Gastrocnemius medialis (tissue), 4 donors: ENCODE measurements at regions not wholly inside any gene's neighbourhood (a gene's known extent, or its start where the extent isn't known, plus 50 kb on each side); places are given as distances from the start of the nearest gene placed in this dataset.
A peak's percentile ranks its signal among the peaks of the same experiment; 100 is the strongest.

Experiments
- ATAC-seq, 2 donors: fragments of 150-250 bp; one replicate each; pipeline ENCODE4 v1.9.1; 2016
- DNase-seq, 2 donors: peaks; one replicate each; pipeline ENCODE4 v3.0.0-alpha.2; 2019
- H3K27ac ChIP-seq, 4 donors: fragments of 200-600 bp; sonication (generic); 1 replicate in 1 of 4; 2 replicates in 3 of 4; pipeline ENCODE4 v1.5.1; 2016 to 2018; ENCODE audit warnings: mild to moderate bottlenecking in 2 of 4, moderate library complexity in 1 of 4
- H3K27me3 ChIP-seq, 3 donors: fragments of 200-600 bp; sonication (generic) in 2 of 3; 1 replicate in 1 of 3; 2 replicates in 2 of 3; pipeline versions ENCODE4 v1.5.1 to v1.6.0; 2016 to 2019; ENCODE audit warnings: mild to moderate bottlenecking in 1 of 3, moderate library complexity in 1 of 3
- H3K36me3 ChIP-seq, 2 donors: fragments of 200-600 bp; sonication (generic) in 1 of 2; one replicate each; pipeline ENCODE4 v1.5.1; 2017 to 2018
- H3K4me1 ChIP-seq, 2 donors: fragments of 200-600 bp; sonication (generic) in 1 of 2; one replicate each; pipeline ENCODE4 v1.5.1; 2016 to 2017; ENCODE audit warnings: mild to moderate bottlenecking in 2 of 2
- H3K4me3 ChIP-seq, 4 donors: fragments of 200-600 bp; sonication (generic) in 3 of 4; 1 replicate in 1 of 4; 2 replicates in 3 of 4; pipeline ENCODE4 v1.5.1; 2016 to 2019; ENCODE audit warnings: mild to moderate bottlenecking in 2 of 4
- H3K9me3 ChIP-seq, 3 donors: fragments of 200-600 bp; sonication (generic) in 2 of 3; 1 replicate in 1 of 3; 2 replicates in 2 of 3; pipeline ENCODE4 v1.5.1; 2016 to 2019
- POLR2A ChIP-seq, 2 donors: fragments of 450-650 bp; IDR thresholded peaks; one replicate each; pipeline ENCODE4 v1.6.1; 2017; ENCODE audit warnings: antibody characterized with exemption in 2 of 2, mild to moderate bottlenecking in 2 of 2, moderate library complexity in 2 of 2
- in situ Hi-C, 4 donors: fragments of 200-750 bp; cut with MboI; loops; one replicate each; pipeline versions ENCODE4 v1.15.0 to v1.8.0; 2017; ENCODE audit warnings: low sequenced_read_pairs in 4 of 4
- intact Hi-C: fragments of 100-400 bp; cut with DNase I; formaldehyde crosslinking; loops from one replicate; pipeline ENCODE4 v1.15.1; 2023; ENCODE audit warnings: low total_unique reads
- TF ChIP-seq, protein P1 (sequence below), 5 experiments: fragments of 450-650 bp in 3 of 5; fragments of 200-600 bp in 2 of 5; sonication (generic) in 2 of 5; IDR thresholded peaks in 4 of 5; conservative IDR thresholded peaks in 1 of 5; 1 replicate in 4 of 5; 2 replicates in 1 of 5; pipeline ENCODE4 v1.5.1; 2016 to 2019; ENCODE audit warnings: antibody characterized with exemption in 5 of 5, mild to moderate bottlenecking in 3 of 5, moderate library complexity in 3 of 5

DNA sequence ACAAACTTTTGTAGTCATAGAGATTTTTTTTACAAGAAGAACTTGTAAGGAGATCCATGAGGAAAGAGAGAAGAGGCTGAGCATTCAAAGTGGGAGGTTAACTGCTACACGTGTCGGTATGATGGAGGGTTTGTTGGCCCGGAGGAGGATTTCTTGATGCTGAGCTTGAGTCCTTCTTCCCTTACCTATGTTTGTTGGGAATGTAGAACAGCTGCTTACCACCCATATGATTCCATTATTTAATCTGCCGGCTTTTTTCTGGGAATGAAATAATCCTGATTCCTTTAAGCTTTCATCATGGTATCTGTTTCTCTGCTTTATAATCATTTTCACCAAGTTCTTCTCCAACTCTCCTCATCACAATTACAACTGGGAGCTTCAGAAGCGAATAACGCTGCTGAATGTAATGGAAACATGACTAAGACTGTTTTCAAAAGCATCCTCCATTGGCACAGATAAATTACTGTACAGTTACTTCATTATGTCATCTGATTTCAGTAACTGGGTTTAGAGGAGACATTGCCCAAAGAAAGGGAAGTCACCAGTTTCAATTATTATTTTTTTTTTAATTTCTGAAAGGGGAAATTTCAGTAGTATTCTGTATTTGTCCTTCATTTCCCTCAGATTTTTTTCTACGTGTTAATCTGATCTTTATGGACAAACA, 420.6 kb downstream of the SPRY1 start:
- peaks cover 26 to 37% of the 10 kb centered on the region in 2 donors for H3K4me1 ChIP-seq
- in situ Hi-C loops (no loop called here), intact Hi-C loops (loop anchor here (2.0 kb wide), 1 partner anchor 30 kb away; no protein-coding TSS in a partner anchor)
- ATAC-seq = peak; percentile 48 to 60
- peak overlapping the region in 2 of 4 donors; percentile 3 to 20 for H3K27ac ChIP-seq
- H3K9me3 ChIP-seq = no peaks in the 10 kb centered on the region
- TF ChIP-seq, protein P1, sequence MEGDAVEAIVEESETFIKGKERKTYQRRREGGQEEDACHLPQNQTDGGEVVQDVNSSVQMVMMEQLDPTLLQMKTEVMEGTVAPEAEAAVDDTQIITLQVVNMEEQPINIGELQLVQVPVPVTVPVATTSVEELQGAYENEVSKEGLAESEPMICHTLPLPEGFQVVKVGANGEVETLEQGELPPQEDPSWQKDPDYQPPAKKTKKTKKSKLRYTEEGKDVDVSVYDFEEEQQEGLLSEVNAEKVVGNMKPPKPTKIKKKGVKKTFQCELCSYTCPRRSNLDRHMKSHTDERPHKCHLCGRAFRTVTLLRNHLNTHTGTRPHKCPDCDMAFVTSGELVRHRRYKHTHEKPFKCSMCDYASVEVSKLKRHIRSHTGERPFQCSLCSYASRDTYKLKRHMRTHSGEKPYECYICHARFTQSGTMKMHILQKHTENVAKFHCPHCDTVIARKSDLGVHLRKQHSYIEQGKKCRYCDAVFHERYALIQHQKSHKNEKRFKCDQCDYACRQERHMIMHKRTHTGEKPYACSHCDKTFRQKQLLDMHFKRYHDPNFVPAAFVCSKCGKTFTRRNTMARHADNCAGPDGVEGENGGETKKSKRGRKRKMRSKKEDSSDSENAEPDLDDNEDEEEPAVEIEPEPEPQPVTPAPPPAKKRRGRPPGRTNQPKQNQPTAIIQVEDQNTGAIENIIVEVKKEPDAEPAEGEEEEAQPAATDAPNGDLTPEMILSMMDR (IDR thresholded peaks at IDR 0.05 in 4 of 5, conservative IDR thresholded peaks at IDR 0.05 in 1 of 5) = no peak
- TF ChIP-seq POLR2A (IDR thresholded peaks at IDR 0.05) = no peak
- no peaks in the 10 kb centered on the region for H3K27me3 ChIP-seq
- H3K36me3 ChIP-seq = no peaks in the 10 kb centered on the region
- no peak overlapping the region for H3K4me3 ChIP-seq
- DNase-seq = no peak

DNA sequence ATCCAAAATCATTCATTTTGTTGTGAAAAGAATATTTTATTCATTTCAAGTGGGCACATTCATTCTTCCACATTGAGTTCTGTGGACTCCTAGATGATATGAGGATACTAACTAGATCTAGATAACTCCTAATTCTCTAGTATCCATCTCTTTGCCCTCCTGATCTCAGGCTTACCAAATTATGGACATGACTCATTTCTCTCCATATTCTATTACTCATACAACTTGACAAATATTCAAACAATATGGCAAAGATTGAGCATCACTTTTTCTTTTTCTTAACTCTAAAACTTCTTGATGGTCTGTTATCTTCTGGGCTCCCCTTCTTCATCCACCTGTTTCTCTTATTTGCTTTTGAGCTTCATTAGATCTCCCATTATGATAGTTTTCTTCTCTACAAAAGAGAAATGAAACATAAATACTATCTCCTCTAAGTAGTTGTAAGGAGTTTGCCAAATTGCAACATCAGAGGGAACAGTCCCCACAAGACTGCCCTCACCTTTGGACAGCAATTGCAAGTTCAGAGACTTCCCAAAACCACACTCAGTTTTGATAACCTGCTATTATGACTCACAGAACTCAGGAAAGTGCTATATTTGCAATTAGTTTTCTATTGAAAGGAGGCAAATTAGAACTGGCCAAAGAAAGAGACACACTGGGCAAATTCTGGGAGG, 422.9 kb downstream of the SPRY1 start:
- TF ChIP-seq, protein P1 (IDR thresholded peaks at IDR 0.05 in 4 of 5, conservative IDR thresholded peaks at IDR 0.05 in 1 of 5) = no peak
- TF ChIP-seq POLR2A (IDR thresholded peaks at IDR 0.05) = no peak
- Histone ChIP-seq H3K9me3 (no peaks in the 10 kb centered on the region), H3K4me1 (peaks cover 7 to 19% of the 10 kb centered on the region in 2 donors), H3K27me3 (no peaks in the 10 kb centered on the region), H3K27ac (no peak overlapping the region), H3K36me3 (no peaks in the 10 kb centered on the region), H3K4me3 (no peak overlapping the region)
- intact Hi-C loops (no loop called here), in situ Hi-C loops (no loop called here)
- ATAC-seq (peak in 1 of 2 donors; percentile 53), DNase-seq (no peak)

DNA sequence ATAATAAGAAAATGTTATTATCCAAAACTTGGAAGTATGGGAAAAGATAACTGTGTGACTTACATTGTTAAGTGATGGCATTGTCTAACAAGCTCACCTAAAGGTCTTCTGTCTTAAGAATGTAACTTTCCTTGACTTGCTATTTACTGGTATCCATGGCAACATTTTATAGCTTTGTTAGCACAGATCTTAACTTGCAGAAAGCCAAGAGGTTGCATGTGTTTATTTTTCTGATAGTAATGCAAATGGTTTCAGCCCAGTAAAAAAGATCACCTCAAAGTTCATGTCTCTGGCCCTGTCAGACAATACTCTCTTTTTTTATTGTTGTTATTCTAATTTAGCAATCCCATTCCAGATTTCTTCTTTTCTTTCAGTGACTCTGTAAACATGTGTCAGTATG, 425.3 kb downstream of the SPRY1 start:
- H3K4me1 ChIP-seq = peaks cover 6 to 11% of the 10 kb centered on the region in 2 donors
- no peaks in the 10 kb centered on the region for H3K9me3 ChIP-seq
- TF ChIP-seq POLR2A (IDR thresholded peaks at IDR 0.05) = no peak
- TF ChIP-seq, protein P1 (IDR thresholded peaks at IDR 0.05 in 4 of 5, conservative IDR thresholded peaks at IDR 0.05 in 1 of 5) = no peak
- intact Hi-C loops = no loop called here
- H3K27me3 ChIP-seq = no peaks in the 10 kb centered on the region
- DNase-seq (no peak), ATAC-seq (no peak)
- no peaks in the 10 kb centered on the region for H3K36me3 ChIP-seq
- no peak overlapping the region for H3K27ac ChIP-seq
- in situ Hi-C loops = no loop called here
- no peak overlapping the region for H3K4me3 ChIP-seq

DNA sequence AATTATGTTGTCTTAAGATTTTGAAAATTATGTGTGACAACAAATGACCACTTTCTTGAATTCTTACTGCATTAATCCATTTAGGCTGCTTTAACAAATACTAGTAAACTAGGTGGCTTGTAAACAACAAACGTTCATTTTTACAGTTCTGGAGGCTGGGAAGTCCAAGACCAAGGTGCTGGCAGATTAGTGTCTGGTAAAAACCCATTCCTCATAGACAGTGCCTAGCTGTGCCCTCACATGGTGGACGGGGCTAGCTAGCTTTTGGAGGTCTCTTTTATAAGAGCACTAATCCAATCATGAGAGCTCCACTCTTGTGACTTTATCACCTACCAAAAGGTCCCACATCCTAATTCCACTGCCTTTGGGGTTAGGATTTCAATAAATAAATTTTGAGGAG, 425.8 kb downstream of the SPRY1 start:
- intact Hi-C loops = no loop called here
- DNase-seq (no peak), ATAC-seq (no peak)
- H3K4me1 ChIP-seq = peaks cover 8 to 12% of the 10 kb centered on the region in 2 donors
- H3K27me3 ChIP-seq = no peaks in the 10 kb centered on the region
- no peak overlapping the region for H3K4me3 ChIP-seq
- peak overlapping the region in 1 of 4 donors; percentile 44 for H3K27ac ChIP-seq
- TF ChIP-seq, protein P1 (IDR thresholded peaks at IDR 0.05 in 4 of 5, conservative IDR thresholded peaks at IDR 0.05 in 1 of 5) = no peak
- no peak for TF ChIP-seq POLR2A (IDR thresholded peaks at IDR 0.05)
- H3K9me3 ChIP-seq = no peaks in the 10 kb centered on the region
- in situ Hi-C loops = no loop called here
- no peaks in the 10 kb centered on the region for H3K36me3 ChIP-seq
